Prostate gland (tissue), 2 donors: ENCODE measurements at regions not wholly inside any gene's neighbourhood (a gene's known extent, or its start where the extent isn't known, plus 50 kb on each side); places are given as distances from the start of the nearest gene placed in this dataset.
A peak's percentile ranks its signal among the peaks of the same experiment; 100 is the strongest.

Experiments
- DNase-seq: peaks from one replicate; pipeline ENCODE4 v3.0.0-alpha.2; 2019; ENCODE audit warnings: low spot score
- H3K27ac ChIP-seq, 2 donors: fragments of 200-600 bp; sonication (generic); 2 replicates each; pipeline ENCODE4 v1.5.1; 2017 to 2019
- H3K27me3 ChIP-seq: fragments of 200-600 bp; sonication (generic); replicated peaks from 2 replicates; pipeline ENCODE4 v1.5.1; 2019; ENCODE audit not compliant: insufficient read depth
- H3K36me3 ChIP-seq, 2 donors: fragments of 200-600 bp; sonication (generic); 1 replicate in 1 of 2; 2 replicates in 1 of 2; pipeline versions ENCODE4 v1.5.1 to v1.8.1; 2017 to 2019
- H3K4me1 ChIP-seq: fragments of 200-600 bp; sonication (generic); replicated peaks from 2 replicates; pipeline ENCODE4 v1.5.1; 2019
- H3K4me3 ChIP-seq, 2 donors: fragments of 200-600 bp; sonication (generic); 2 replicates each; pipeline ENCODE4 v1.5.1; 2017 to 2019
- H3K9me3 ChIP-seq: fragments of 200-600 bp; sonication (generic); 2 replicates; pipeline ENCODE4 v1.5.1; 2017
- POLR2A ChIP-seq: fragments of 450-650 bp; IDR thresholded peaks from one replicate; pipeline ENCODE4 v1.6.1; 2016; ENCODE audit warnings: antibody characterized with exemption, mild to moderate bottlenecking
- POLR2AphosphoS5 ChIP-seq: sonication (generic); formaldehyde crosslinking; IDR thresholded peaks from one replicate; pipeline ENCODE4 v1.6.1; 2017; ENCODE audit warnings: antibody characterized with exemption
- WGBS: methylation state at CpG from one replicate; pipeline ENCODE4 v1.1.5; 2018; 5-methylcytosine and 5-hydroxymethylcytosine counted together
- intact Hi-C: fragments of 100-400 bp; cut with DNase I; formaldehyde crosslinking; loops from one replicate; pipeline ENCODE4 v1.14.2; 2022
- TF ChIP-seq, protein P1 (sequence below), 4 experiments: fragments of 200-600 bp in 2 of 4; fragments of 450-650 bp in 2 of 4; sonication (generic) in 2 of 4; IDR thresholded peaks; 1 replicate in 3 of 4; 2 replicates in 1 of 4; pipeline ENCODE4 v1.5.1; 2016 to 2019; ENCODE audit warnings: antibody characterized with exemption in 4 of 4, mild to moderate bottlenecking in 2 of 4, moderate library complexity in 2 of 4

DNA sequence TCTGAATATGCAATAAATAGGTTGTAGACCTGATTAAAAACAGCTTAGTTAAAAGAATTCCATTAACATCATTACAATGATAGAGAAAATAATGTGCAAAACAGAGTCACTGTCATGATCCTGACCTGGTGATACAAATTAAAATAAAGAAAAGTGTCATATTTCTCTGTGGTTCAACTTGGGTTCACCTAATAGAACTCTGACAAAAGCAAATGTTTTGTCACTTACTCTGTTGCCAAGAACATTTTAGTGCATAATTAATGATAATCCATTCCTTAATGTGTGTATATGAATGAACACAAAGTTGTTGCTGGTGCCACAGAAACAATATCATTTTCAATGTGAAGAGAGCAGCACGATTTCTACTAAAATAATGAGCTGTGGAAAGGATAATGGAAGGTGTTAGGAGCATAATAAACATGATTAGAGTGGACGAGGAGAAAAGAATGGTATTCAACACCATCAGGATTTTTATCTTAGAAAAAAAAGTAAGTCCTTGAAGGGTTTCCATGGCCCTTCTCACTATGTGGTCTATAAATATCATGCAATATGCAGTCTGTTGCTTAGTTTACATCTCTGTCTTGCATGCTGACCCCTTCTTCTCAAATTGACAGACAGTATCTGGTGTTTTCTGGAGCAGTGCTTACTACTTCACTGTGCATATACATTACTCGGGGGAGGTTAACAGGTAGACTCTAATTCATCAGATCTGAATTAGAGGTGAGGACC lies 656.6 kb upstream of the MMS22L start:
- 47% methylated on average over 3 of the region's 3 CpGs for WGBS
- TF ChIP-seq, protein P1, sequence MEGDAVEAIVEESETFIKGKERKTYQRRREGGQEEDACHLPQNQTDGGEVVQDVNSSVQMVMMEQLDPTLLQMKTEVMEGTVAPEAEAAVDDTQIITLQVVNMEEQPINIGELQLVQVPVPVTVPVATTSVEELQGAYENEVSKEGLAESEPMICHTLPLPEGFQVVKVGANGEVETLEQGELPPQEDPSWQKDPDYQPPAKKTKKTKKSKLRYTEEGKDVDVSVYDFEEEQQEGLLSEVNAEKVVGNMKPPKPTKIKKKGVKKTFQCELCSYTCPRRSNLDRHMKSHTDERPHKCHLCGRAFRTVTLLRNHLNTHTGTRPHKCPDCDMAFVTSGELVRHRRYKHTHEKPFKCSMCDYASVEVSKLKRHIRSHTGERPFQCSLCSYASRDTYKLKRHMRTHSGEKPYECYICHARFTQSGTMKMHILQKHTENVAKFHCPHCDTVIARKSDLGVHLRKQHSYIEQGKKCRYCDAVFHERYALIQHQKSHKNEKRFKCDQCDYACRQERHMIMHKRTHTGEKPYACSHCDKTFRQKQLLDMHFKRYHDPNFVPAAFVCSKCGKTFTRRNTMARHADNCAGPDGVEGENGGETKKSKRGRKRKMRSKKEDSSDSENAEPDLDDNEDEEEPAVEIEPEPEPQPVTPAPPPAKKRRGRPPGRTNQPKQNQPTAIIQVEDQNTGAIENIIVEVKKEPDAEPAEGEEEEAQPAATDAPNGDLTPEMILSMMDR (IDR thresholded peaks at IDR 0.05), result no peak
- no peak for TF ChIP-seq POLR2A
- no peak for TF ChIP-seq POLR2AphosphoS5
- intact Hi-C loops, result no loop called here

GRCh38 chr6:97947841-97948240 lies 664.8 kb upstream of the MMS22L start:
- Histone ChIP-seq H3K4me1 (no peaks in the 10 kb centered on the region), H3K9me3 (no peaks in the 10 kb centered on the region), H3K36me3 (no peaks in the 10 kb centered on the region), H3K27me3 (no peaks in the 10 kb centered on the region), H3K27ac (no peak overlapping the region), H3K4me3 (no peak overlapping the region)
- DNase-seq, result peak; percentile 6
- WGBS, result 44% methylated on average over 3 of the region's 3 CpGs
- intact Hi-C loops, result no loop called here
- no peak for TF ChIP-seq POLR2AphosphoS5
- TF ChIP-seq POLR2A, result no peak
- TF ChIP-seq, protein P1 (IDR thresholded peaks at IDR 0.05), result no peak

More for the DNA sequence above, 656.6 kb upstream of the MMS22L start:
- no peak overlapping the region for H3K27ac ChIP-seq
- no peaks in the 10 kb centered on the region for H3K4me1 ChIP-seq
- H3K4me3 ChIP-seq, result no peak overlapping the region
- no peaks in the 10 kb centered on the region for H3K9me3 ChIP-seq
- DNase-seq, result no peak
- no peaks in the 10 kb centered on the region for H3K36me3 ChIP-seq
- H3K27me3 ChIP-seq, result no peaks in the 10 kb centered on the region

DNA sequence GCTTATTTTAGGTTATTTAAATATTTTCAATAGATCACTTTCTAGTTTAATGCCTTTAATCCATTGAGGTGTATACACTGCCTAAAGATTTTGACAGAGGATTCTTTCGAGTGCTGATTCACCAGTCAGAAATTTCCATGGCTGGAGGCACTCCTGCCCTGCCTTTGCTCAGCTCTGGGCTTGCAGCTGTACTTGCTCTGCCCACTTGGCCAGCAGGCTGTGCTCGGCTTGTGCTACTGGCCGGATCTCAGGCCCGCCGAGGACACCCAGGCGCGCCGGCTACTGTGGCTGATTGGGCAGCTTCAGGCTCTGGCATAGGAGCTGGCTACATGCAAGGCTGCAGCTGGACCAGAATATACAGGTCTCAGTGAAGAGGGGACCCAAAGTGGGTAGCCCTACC lies 675.1 kb upstream of the MMS22L start:
- H3K9me3 ChIP-seq, result no peaks in the 10 kb centered on the region
- H3K27ac ChIP-seq, result no peak overlapping the region
- no peak for DNase-seq
- intact Hi-C loops, result no loop called here
- H3K27me3 ChIP-seq, result no peaks in the 10 kb centered on the region
- no peak overlapping the region for H3K4me3 ChIP-seq
- WGBS, result 92% methylated on average over 8 of the region's 8 CpGs
- no peaks in the 10 kb centered on the region for H3K4me1 ChIP-seq
- TF ChIP-seq, protein P1 (IDR thresholded peaks at IDR 0.05), result no peak
- no peaks in the 10 kb centered on the region for H3K36me3 ChIP-seq

GRCh38 chr6:97963193-97963592 lies 680.2 kb upstream of the MMS22L start:
- no peak for TF ChIP-seq POLR2A
- no peak for TF ChIP-seq POLR2AphosphoS5
- Histone ChIP-seq H3K4me1 (no peaks in the 10 kb centered on the region), H3K27ac (no peak overlapping the region), H3K4me3 (no peak overlapping the region), H3K27me3 (no peaks in the 10 kb centered on the region), H3K36me3 (no peaks in the 10 kb centered on the region), H3K9me3 (no peaks in the 10 kb centered on the region)
- intact Hi-C loops, result no loop called here
- no peak for DNase-seq
- 34% methylated on average over 3 of the region's 3 CpGs for WGBS

GRCh38 chr6:97969065-97969464 lies 686.0 kb upstream of the MMS22L start:
- no peak for DNase-seq
- Histone ChIP-seq H3K27ac (no peak overlapping the region), H3K9me3 (no peaks in the 10 kb centered on the region), H3K27me3 (no peaks in the 10 kb centered on the region), H3K4me1 (no peaks in the 10 kb centered on the region), H3K36me3 (no peaks in the 10 kb centered on the region), H3K4me3 (no peak overlapping the region)
- intact Hi-C loops, result no loop called here
- TF ChIP-seq POLR2A, result no peak
- TF ChIP-seq, protein P1 (IDR thresholded peaks at IDR 0.05), result no peak
- no peak for TF ChIP-seq POLR2AphosphoS5
- WGBS, result 81% methylated on average over 1 of the region's 1 CpG
